Body of pancreas (tissue), 4 donors: ENCODE measurements at regions not wholly inside any gene's neighbourhood (a gene's known extent, or its start where the extent isn't known, plus 50 kb on each side); places are given as distances from the start of the nearest gene placed in this dataset.

Source experiments
- ATAC-seq: fragments of 150-250 bp; one replicate; pipeline ENCODE4 v1.9.1; 2016
- DNase-seq, 4 donors: peaks; one replicate each; pipeline ENCODE4 v3.0.0-alpha.2; 2019
- H3K27ac ChIP-seq, 4 donors: fragments of 200-600 bp; sonication (generic); 1 replicate in 3 of 4; 2 replicates in 1 of 4; pipeline versions ENCODE4 v1.5.1 to v1.6.1; 2016 to 2019; ENCODE audit warnings: mild to moderate bottlenecking in 1 of 4, mixed read lengths in 1 of 4, moderate library complexity in 1 of 4
- H3K27me3 ChIP-seq, 2 donors: fragments of 200-600 bp; sonication (generic); one replicate each; pipeline ENCODE4 v1.6.0; 2016; ENCODE audit warnings: mild to moderate bottlenecking in 1 of 2
- H3K36me3 ChIP-seq, 2 donors: fragments of 200-600 bp; sonication (generic); replicated peaks in 1 of 2; 2 replicates each; pipeline ENCODE4 v1.5.1; 2016; ENCODE audit warnings: low read depth in 2 of 2; ENCODE audit not compliant: insufficient read depth in 1 of 2
- H3K4me1 ChIP-seq: fragments of 200-600 bp; sonication (generic); one replicate; pipeline ENCODE4 v1.6.0; 2016
- H3K4me3 ChIP-seq, 2 donors: fragments of 200-600 bp; sonication (generic); 1 replicate in 1 of 2; 2 replicates in 1 of 2; pipeline ENCODE4 v1.5.1; 2016 to 2019
- H3K9me3 ChIP-seq, 3 donors: fragments of 200-600 bp; sonication (generic); 1 replicate in 2 of 3; 2 replicates in 1 of 3; pipeline ENCODE4 v1.5.1; 2016
- POLR2A ChIP-seq, 3 donors: fragments of 450-650 bp; IDR thresholded peaks; one replicate each; pipeline ENCODE4 v1.6.1; 2016; ENCODE audit warnings: antibody characterized with exemption in 3 of 3, mild to moderate bottlenecking in 2 of 3
- WGBS, 2 donors: methylation state at CpG; one replicate each; pipeline ENCODE4 v1.1.5; 2017; 5-methylcytosine and 5-hydroxymethylcytosine counted together
- intact Hi-C: fragments of 100-400 bp; cut with DNase I; formaldehyde crosslinking; loops from one replicate; pipeline ENCODE4 v1.15.1; 2023
- TF ChIP-seq, protein P1 (sequence below), 7 experiments: fragments of 450-650 bp in 4 of 7; fragments of 200-600 bp in 3 of 7; sonication (generic) in 3 of 7; IDR thresholded peaks; one replicate each; pipeline ENCODE4 v1.5.1; 2016 to 2019; ENCODE audit warnings: antibody characterized with exemption in 7 of 7

DNA sequence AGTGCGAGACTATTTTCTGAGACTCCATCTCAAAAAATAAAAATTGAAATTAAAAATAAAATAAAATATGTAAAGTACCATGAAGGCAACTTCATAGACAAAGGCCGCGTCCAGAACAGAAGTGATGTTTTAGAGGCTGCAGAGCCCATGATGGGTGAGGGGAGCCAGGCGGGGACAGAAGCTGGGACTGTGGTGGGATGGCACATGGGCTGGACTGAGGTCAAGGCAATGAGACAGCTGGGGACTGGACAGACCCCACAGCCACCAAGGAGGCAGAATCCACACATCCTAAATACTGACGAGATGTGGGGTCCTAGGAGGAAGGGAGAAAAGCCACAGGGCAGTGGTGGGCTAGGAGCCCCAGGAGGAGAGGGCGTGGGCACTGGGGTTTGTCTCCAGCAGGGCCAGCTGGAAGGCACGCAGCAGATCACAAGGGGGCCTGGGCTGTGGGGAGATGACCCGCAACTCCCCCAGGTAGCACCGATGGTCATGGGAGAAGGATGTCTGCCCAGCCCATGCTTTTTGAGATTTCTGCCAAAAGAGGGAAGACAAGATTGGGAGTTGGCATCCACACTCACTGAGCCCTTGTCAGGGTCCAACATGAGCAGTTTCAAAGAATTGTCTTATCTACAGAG, 74.3 kb downstream of the KCNF1 start:
- intact Hi-C loops, result no loop called here

DNA sequence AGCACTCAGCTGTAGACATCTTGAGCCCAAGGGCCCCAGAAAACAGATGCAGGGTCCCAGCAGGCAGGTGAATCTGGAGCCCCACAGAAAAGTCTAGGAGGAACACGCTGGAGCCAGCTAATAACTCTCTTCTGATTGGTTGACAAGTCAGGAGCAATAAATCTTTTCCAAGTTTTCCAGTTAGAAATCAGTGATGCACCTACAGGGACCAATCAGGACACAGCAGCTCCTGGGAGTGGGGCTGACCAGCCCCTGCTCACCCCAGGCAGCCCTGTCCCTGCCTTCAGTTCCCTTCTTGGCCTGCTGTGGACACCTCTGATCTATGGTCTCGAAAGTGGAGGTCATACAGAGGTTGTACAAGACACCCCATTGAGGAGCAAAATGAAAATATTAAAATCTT, 75.7 kb downstream of the KCNF1 start:
- no peak for DNase-seq
- H3K36me3 ChIP-seq, result no peaks in the 10 kb centered on the region
- no peak overlapping the region for H3K27ac ChIP-seq
- no peaks in the 10 kb centered on the region for H3K27me3 ChIP-seq
- 79 to 82% methylated on average over 2 of the region's 2 CpGs for whole genome bisulfite sequencing, 2 donors
- ATAC-seq, result no peak
- TF ChIP-seq, protein P1, sequence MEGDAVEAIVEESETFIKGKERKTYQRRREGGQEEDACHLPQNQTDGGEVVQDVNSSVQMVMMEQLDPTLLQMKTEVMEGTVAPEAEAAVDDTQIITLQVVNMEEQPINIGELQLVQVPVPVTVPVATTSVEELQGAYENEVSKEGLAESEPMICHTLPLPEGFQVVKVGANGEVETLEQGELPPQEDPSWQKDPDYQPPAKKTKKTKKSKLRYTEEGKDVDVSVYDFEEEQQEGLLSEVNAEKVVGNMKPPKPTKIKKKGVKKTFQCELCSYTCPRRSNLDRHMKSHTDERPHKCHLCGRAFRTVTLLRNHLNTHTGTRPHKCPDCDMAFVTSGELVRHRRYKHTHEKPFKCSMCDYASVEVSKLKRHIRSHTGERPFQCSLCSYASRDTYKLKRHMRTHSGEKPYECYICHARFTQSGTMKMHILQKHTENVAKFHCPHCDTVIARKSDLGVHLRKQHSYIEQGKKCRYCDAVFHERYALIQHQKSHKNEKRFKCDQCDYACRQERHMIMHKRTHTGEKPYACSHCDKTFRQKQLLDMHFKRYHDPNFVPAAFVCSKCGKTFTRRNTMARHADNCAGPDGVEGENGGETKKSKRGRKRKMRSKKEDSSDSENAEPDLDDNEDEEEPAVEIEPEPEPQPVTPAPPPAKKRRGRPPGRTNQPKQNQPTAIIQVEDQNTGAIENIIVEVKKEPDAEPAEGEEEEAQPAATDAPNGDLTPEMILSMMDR (IDR thresholded peaks at IDR 0.05), result no peak
- no peak for TF ChIP-seq POLR2A (IDR thresholded peaks at IDR 0.05)
- H3K9me3 ChIP-seq, result no peaks in the 10 kb centered on the region
- no peak overlapping the region for H3K4me3 ChIP-seq
- intact Hi-C loops, result no loop called here
- no peaks in the 10 kb centered on the region for H3K4me1 ChIP-seq

More for the DNA sequence above, 74.3 kb downstream of the KCNF1 start:
- H3K4me3 ChIP-seq, result no peak overlapping the region
- WGBS, 2 donors, result 91 to 95% methylated on average over 8 to 9 of the region's 9 CpGs
- DNase-seq (no peak), ATAC-seq (no peak)
- H3K27me3 ChIP-seq, result no peaks in the 10 kb centered on the region
- H3K4me1 ChIP-seq, result peaks cover 2% of the 10 kb centered on the region
- no peak for TF ChIP-seq POLR2A (IDR thresholded peaks at IDR 0.05)
- TF ChIP-seq, protein P1 (IDR thresholded peaks at IDR 0.05), result no peak
- no peak overlapping the region for H3K27ac ChIP-seq
- no peaks in the 10 kb centered on the region for H3K9me3 ChIP-seq
- H3K36me3 ChIP-seq, result no peaks in the 10 kb centered on the region

DNA sequence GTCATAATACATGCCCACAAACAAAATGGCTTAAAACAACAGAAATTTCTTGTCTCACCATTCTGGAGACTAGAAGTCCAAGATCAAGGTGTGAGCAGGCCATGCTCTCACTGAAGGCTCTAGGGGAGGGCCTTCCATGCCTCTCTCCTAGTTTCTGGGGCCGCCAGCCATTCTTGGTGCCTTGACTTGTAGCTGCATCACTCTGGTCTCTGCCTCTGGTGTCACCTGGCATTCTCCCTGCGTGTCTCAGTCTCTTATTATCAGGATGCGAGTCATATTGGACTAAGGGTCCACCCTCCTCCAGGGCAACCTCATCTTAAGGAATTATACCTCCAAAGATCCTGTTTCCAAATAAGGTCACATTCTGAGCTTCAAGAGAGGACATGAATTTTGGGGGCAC, 76.1 kb downstream of the KCNF1 start:
- no peak for ATAC-seq
- intact Hi-C loops, result no loop called here
- no peaks in the 10 kb centered on the region for H3K27me3 ChIP-seq
- 89% methylated on average over 2 to 3 of the region's 3 CpGs for WGBS, 2 donors
- no peaks in the 10 kb centered on the region for H3K4me1 ChIP-seq
- no peaks in the 10 kb centered on the region for H3K36me3 ChIP-seq
- no peak for DNase-seq
- H3K9me3 ChIP-seq, result no peaks in the 10 kb centered on the region
- H3K27ac ChIP-seq, result no peak overlapping the region
- no peak overlapping the region for H3K4me3 ChIP-seq
- no peak for TF ChIP-seq POLR2A (IDR thresholded peaks at IDR 0.05)
- TF ChIP-seq, protein P1 (IDR thresholded peaks at IDR 0.05), result no peak

DNA sequence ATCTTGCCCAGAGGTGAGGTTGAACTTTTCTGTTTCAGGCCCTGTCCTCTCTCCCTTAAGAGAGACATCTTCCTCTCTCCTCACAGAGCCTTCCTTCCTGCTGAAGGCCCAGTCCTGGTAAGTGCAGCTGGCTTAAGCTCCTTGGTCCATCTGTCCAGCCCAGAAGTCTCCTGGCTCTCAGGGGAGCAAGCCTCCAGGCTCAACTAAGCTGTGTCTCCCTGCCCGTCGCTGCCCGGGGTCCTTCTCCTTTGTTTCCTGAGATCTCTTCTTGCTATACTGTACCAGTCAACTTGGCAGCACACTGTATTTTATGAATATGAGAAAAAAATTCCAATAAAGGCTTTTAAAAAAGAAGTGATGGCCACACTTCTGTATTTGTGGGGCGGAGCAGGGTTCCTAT, 77.4 kb downstream of the KCNF1 start:
- Histone ChIP-seq H3K4me3 (no peak overlapping the region), H3K4me1 (no peaks in the 10 kb centered on the region), H3K27me3 (no peaks in the 10 kb centered on the region), H3K9me3 (no peaks in the 10 kb centered on the region), H3K27ac (no peak overlapping the region), H3K36me3 (no peaks in the 10 kb centered on the region)
- intact Hi-C loops, result no loop called here
- no peak for TF ChIP-seq POLR2A (IDR thresholded peaks at IDR 0.05)
- TF ChIP-seq, protein P1 (IDR thresholded peaks at IDR 0.05), result no peak
- DNase-seq (no peak), ATAC-seq (no peak)
- 95 to 97% methylated on average over 4 of the region's 4 CpGs for WGBS, 2 donors

DNA sequence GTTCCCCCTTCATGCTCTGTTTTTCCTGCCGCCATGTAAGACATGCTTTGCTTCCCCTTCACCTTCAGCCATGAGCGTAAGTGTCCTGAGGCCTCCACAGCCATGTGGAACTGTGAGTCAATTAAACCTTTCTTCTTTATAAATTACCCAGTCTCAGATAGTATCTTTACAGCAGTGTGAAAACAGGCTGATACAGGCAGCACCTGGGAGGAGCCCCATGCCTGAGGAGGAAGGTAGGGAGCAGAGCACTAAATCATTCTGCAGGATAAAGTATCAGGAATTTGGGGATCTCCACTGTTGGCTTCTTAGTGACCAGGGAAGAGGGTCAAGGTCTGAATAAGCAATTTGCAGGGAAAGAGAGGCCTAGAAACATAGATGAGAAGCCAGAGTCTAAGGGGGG, 78.0 kb downstream of the KCNF1 start:
- intact Hi-C loops, result no loop called here
- H3K4me3 ChIP-seq, result no peak overlapping the region
- ATAC-seq (no peak), DNase-seq (no peak)
- H3K27me3 ChIP-seq, result no peaks in the 10 kb centered on the region
- no peak overlapping the region for H3K27ac ChIP-seq
- H3K36me3 ChIP-seq, result no peaks in the 10 kb centered on the region
- TF ChIP-seq, protein P1 (IDR thresholded peaks at IDR 0.05), result no peak
- 97 to 100% methylated on average over 2 of the region's 2 CpGs for WGBS, 2 donors
- no peaks in the 10 kb centered on the region for H3K4me1 ChIP-seq
- H3K9me3 ChIP-seq, result no peaks in the 10 kb centered on the region
